Right lobe of liver (tissue), 4 donors: ENCODE measurements at regions not wholly inside any gene's neighbourhood (a gene's known extent, or its start where the extent isn't known, plus 50 kb on each side); places are given as distances from the start of the nearest gene placed in this dataset.

Experiments used
- CTCF ChIP-seq, 4 donors: fragments of 200-600 bp in 3 of 4; fragments of 450-650 bp in 1 of 4; IDR thresholded peaks; one replicate each; pipeline versions ENCODE4 v1.5.1 to v1.8.0; 2016 to 2022; ENCODE audit warnings: antibody characterized with exemption in 4 of 4, mild to moderate bottlenecking in 2 of 4
- POLR2A ChIP-seq: fragments of 450-650 bp; IDR thresholded peaks from one replicate; pipeline ENCODE4 v1.6.1; 2017; ENCODE audit warnings: antibody characterized with exemption, mild to moderate bottlenecking
- donor health status: DM: no; HTN: no; CAD: no.
- donor health status: DM: no; HTN: no; CAD: no.
- donor health status: DM: no; HTN: yes; CAD: no.

- TF ChIP-seq CTCF (IDR thresholded peaks at IDR 0.05) (no peak), POLR2A (no peak)
Measured at GRCh38 chr6:119540417-119540816, 190.9 kb upstream of the MAN1A1 start.
